Cardiac muscle cell (in vitro differentiated cells and primary cell): ENCODE measurements at regions not wholly inside any gene's neighbourhood (a gene's known extent, or its start where the extent isn't known, plus 50 kb on each side); places are given as distances from the start of the nearest gene placed in this dataset.

Source experiments
- DNase-seq, 2 donors: peaks; one replicate each; pipeline versions ENCODE4 v3.0.0 to v3.0.0-alpha.2; 2010 to 2017; ENCODE audit warnings: low read depth in 1 of 2, low spot score in 1 of 2
- H3K27ac ChIP-seq: fragments of 200-600 bp; sonication (generic); 2 replicates; pipeline ENCODE4 v1.5.1; 2016
- H3K27me3 ChIP-seq: fragments of 200-600 bp; sonication (generic); 2 replicates; pipeline ENCODE4 v1.6.0; 2016; ENCODE audit warnings: control low read depth
- H3K36me3 ChIP-seq: fragments of 200-600 bp; sonication (generic); 2 replicates; pipeline ENCODE4 v1.5.1; 2016; ENCODE audit warnings: control low read depth
- H3K4me1 ChIP-seq: fragments of 200-600 bp; sonication (generic); 2 replicates; pipeline ENCODE4 v1.8.1; 2017; ENCODE audit warnings: low read depth, mild to moderate bottlenecking, mixed run types
- H3K4me3 ChIP-seq: fragments of 200-600 bp; sonication (generic); 2 replicates; pipeline ENCODE4 v1.5.1; 2016; ENCODE audit warnings: mild to moderate bottlenecking
- H3K9me3 ChIP-seq: fragments of 200-600 bp; sonication (generic); 2 replicates; pipeline ENCODE4 v1.5.1; 2017; ENCODE audit warnings: low read depth, mild to moderate bottlenecking, control low read depth
- CTCF ChIP-seq: IDR thresholded peaks from 2 replicates; pipeline ENCODE4 v1.5.1; 2012; ENCODE audit warnings: low read depth, mild to moderate bottlenecking, low read length

GRCh38 chr2:164150604-164151003 is 414.8 kb upstream of the FIGN start:
- DNase-seq = peak in 1 of 2 donors; percentile 35
- Histone ChIP-seq H3K27me3 (no peaks in the 10 kb centered on the region), H3K4me1 (peaks cover 4% of the 10 kb centered on the region), H3K9me3 (no peaks in the 10 kb centered on the region), H3K36me3 (no peaks in the 10 kb centered on the region), H3K27ac (no peak overlapping the region), H3K4me3 (no peak overlapping the region)
- TF ChIP-seq CTCF = no peak

- DNase-seq = no peak
- peaks cover 9% of the 10 kb centered on the region for H3K4me1 ChIP-seq
- no peak for TF ChIP-seq CTCF
Observed at GRCh38 chr2:164146441-164146840, 410.6 kb upstream of the FIGN start.

GRCh38 chr2:164145093-164145987 is 409.5 kb upstream of the FIGN start:
- H3K4me1 ChIP-seq = peaks cover 9% of the 10 kb centered on the region
- peak in 1 of 2 donors; percentile 28 for DNase-seq
- H3K27ac ChIP-seq = no peak overlapping the region
- no peaks in the 10 kb centered on the region for H3K36me3 ChIP-seq
- H3K27me3 ChIP-seq = no peaks in the 10 kb centered on the region
- H3K9me3 ChIP-seq = no peaks in the 10 kb centered on the region
- no peak overlapping the region for H3K4me3 ChIP-seq
- TF ChIP-seq CTCF = no peak

More at GRCh38 chr2:164146441-164146840, 410.6 kb upstream of the FIGN start:
- no peaks in the 10 kb centered on the region for H3K9me3 ChIP-seq
- H3K36me3 ChIP-seq = no peaks in the 10 kb centered on the region
- no peaks in the 10 kb centered on the region for H3K27me3 ChIP-seq
- H3K4me3 ChIP-seq = no peak overlapping the region
- no peak overlapping the region for H3K27ac ChIP-seq

- no peak for TF ChIP-seq CTCF
- H3K27me3 ChIP-seq = no peaks in the 10 kb centered on the region
- H3K4me3 ChIP-seq = no peak overlapping the region
- H3K27ac ChIP-seq = no peak overlapping the region
- no peaks in the 10 kb centered on the region for H3K36me3 ChIP-seq
- DNase-seq = no peak
- peaks cover 9% of the 10 kb centered on the region for H3K4me1 ChIP-seq
- no peaks in the 10 kb centered on the region for H3K9me3 ChIP-seq
Observed at GRCh38 chr2:164143183-164143930, 407.5 kb upstream of the FIGN start.

- Histone ChIP-seq H3K4me3 (no peak overlapping the region), H3K9me3 (no peaks in the 10 kb centered on the region), H3K4me1 (peaks cover 9% of the 10 kb centered on the region), H3K36me3 (no peaks in the 10 kb centered on the region), H3K27ac (no peak overlapping the region), H3K27me3 (no peaks in the 10 kb centered on the region)
- no peak for DNase-seq
- no peak for TF ChIP-seq CTCF
Observed at GRCh38 chr2:164142755-164143154, 406.9 kb upstream of the FIGN start.
